HG02884 (cell line): ENCODE measurements at regions not wholly inside any gene's neighbourhood (a gene's known extent, or its start where the extent isn't known, plus 50 kb on each side); places are given as distances from the start of the nearest gene placed in this dataset.
A peak's percentile ranks its signal among the peaks of the same experiment; 100 is the strongest.
"Not testable (repeated sequence)": the region's sequence is repeated elsewhere in the genome, so short reads cannot be mapped to it uniquely, and the experiment has no call there.

Experiments
- ATAC-seq: cut with Tn5 transposase; IDR thresholded peaks from one replicate; pipeline ENCODE4 v1.9.1; 2021; ENCODE audit warnings: mild to moderate bottlenecking, moderate library complexity; ENCODE audit not compliant: unreplicated experiment

DNA sequence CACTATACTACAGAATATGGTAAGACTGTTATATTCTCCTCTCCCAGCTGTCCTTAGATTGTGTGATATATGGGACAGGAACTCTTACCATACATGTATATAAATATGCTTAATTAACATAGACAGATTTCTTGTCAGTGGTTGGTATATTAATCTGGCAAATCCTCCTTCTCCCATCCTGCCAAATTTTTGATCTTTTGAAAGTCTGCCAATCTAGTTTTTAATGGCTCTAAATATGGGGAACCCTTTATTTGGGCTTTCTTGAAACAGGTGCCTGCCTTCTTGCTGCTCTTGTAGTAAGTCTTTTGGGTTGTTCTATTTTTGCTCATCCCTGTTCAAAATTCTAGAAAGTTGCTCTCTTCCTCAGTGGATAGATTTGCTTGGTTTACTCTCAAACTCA lies 63.5 kb downstream of the SPATA31D1 start:
- no peak for ATAC-seq

DNA sequence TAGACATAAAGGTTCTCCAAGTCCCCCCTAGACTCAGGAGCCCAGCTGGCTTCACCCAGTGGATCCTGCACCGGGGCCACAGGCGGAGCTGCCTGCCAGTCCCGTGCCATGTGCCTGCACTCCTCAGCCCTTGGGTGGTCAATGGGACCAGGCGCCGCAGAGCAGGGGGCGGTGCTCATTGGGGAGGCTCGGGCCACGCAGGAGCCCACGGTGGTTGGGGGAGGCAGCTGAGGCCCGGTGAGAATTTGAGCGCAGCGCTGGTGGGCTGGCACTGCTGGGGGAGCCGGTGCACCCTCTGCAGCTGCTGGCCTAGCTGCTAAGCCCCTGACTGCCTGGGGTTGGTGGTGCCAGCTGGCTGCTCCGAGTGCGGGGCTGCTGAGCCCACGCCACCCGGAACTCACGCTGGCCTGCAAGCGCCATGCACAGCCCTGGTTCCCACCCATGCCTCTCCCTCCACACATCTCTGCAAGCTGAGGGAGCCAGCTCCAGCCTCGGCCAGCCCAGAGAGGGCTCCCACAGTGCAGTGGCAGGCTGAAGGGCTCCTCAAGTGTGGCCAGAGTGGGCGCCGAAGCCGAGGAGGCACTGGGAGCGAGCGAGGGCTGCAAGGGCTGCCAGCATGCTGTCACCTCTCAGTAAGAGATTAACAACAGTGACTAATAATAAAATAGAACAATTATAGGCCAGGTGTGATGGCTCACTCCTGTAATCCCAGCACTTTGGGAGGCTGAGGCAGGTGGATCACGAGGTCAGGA lies 65.9 kb downstream of the SPATA31D1 start:
- ATAC-seq = no peak

DNA sequence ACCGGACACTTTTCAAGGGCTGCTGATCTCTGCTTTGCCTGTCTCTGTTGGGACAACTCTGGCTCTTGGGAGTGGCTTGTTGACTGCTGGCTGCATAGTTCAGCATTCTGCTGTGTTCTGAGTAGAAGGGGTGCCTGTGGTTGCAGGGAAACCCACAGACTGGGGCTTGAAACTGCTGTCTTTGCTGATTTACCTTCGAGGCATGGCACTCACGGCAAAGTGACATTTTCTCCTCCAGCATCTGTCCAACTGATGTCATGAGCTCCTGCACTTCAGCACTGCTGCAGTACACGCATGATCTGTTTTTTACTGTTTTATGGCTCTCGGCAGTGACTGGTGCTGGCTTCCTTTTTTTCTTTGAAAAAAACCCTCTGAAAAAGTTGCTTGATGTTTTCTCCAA lies 69.2 kb downstream of the SPATA31D1 start:
- no peak for ATAC-seq

DNA sequence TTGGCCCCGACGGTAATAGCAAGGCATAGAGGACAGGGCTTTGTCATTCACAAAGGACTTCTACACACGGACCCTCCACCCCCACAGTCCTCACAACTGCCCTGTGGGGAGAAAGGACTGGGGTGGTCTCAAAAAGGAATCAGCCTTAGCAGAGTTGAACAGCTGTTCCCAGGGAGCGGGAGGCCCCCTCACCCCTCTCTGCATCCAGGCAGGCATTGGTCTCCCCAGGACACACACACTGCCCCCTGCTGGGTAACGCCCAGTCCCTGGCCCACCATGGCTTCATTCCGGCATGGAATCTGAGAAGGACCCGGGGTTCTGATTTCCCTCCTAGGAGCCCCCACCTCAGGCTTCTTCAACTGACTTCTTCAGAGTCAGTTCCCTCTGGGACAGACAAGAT lies 73.2 kb downstream of the SPATA31D1 start:
- ATAC-seq = not testable (repeated sequence)

DNA sequence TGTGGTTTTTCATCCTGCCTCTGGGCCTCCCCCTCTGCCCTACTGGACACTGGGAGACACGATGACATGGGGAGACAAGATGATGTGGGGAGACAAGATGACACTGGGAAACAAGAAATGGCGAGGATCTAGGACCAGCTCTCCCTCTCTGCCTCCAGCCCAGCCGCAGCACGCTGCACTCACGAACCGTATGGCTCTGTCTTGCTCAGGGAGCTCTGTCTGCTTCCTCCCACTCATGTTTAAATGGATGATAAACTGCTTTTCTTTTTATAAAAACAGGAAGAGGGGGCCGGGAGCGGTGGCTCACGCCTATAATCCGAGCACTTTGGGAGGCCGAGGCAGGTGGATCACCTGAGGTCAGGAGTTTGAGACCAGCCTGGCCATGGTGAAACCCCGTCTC lies 73.7 kb downstream of the SPATA31D1 start:
- no peak for ATAC-seq

DNA sequence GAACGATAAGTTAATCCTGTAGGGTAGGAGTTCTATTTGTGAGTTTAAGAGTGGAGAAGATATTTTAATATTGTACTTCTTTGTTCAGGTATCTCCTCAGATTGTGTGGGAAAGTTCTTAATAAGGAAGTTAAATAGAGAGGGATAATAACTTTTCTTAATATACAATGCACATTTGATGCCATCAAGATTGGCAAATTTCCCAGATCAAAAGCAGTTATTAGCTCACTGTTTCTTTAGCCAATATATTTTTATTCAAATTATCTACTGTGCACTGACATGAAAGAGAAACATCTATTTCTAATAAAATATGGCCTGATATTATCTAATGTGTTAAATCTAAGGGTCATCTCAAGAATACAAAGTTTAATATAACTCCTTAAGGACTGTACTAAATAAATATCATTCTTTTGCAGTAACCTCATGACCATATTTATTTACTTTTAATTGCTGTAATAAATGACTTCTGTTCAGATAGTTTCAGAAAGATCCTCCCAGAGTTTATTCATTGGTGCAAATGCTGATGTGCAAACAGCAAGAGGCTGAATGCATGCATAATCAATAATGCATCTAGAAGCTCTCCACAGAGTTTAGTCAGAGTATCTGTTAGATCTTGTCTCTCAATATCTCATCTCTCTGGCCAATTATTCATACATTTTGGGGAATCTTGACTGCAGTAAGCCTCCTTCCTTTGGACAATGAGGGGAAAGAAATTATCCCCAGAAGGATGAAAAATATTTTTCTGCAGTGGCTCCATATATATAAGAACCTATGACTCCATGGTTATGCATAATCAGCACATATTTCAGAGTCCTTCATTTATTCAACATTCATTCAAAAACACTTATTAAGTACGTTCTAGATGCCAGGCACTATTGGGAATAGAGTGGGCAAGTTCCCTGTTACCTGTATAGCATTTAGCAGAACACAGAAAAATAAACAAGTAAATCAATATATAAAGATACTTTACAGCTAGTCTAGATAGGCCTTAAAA lies 85.3 kb downstream of the SPATA31D1 start:
- no peak for ATAC-seq

DNA sequence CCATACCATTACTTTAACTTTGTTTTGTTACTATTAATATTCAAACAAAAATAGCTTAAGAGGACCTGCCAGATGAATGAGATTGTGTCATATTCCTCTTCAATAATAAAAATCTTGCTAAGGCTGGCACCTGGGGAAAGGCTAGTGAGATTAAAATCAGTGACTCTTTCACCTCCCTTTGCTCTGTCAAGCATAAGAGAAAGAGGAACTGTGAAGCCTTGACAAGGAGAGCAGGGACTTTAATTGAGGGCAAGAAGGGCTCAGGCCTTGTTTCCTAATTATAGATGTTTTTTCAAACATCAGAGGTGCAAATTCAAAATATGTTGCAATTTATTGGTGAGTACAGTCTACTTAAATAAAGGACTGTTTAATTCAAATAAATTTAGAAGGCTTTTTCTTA lies 91.7 kb downstream of the SPATA31D1 start:
- no peak for ATAC-seq

DNA sequence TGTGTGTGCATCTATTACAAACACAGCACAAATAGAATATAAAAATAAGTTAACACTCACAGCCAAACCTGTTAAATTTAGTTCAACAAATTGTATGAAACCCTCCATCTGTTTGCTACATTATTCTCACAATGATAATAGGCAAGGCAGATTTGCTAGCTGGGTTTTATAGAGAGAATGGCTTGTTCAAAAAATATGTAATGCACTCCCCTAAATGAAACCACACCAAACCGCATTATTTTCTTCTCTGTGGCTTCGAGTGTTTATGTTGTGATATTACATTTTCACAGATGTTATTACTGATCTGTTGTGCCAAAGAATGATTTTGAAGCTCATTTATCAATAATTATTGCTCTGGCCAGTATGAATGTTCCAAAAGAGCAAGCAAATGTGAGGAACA lies 92.9 kb downstream of the SPATA31D1 start:
- no peak for ATAC-seq

DNA sequence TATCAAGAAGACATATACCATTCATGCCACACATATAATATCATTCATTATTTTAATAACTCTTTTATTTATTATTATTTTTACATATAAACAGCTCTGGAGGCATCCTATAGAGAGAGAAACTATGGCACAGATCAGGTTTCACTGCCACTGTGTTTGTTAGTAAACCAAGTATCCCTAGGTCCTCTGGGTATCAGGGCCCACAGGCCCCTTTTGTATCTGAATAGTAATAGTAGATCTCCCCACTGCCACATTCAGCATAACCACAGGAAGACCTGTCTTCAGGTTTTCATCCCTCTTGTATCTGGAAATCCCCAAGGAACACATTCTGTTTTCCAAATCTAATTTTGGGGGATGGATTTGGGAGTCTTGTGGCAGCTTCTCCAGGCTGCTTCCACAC lies 94.0 kb downstream of the SPATA31D1 start:
- ATAC-seq = no peak

DNA sequence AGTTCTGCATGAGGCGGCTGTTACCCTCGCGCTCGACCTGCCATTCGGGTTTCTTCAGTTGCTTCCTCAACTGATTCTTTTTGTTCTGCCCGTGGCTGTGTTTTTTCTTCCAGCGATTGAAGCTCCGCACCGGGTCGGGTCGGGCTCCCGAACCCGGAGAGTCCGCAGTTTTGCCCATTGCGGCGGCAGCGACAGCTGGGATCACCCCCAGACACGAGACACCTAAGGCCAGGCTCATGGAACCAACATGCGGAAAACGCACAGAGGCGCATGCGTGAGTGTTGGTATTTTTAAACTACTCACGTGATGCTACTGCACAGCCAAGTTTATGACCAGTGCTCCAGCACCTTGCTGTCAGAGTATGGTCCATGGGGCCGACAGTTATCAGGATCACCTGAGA lies 100.0 kb downstream of the SPATA31D1 start:
- no peak for ATAC-seq

DNA sequence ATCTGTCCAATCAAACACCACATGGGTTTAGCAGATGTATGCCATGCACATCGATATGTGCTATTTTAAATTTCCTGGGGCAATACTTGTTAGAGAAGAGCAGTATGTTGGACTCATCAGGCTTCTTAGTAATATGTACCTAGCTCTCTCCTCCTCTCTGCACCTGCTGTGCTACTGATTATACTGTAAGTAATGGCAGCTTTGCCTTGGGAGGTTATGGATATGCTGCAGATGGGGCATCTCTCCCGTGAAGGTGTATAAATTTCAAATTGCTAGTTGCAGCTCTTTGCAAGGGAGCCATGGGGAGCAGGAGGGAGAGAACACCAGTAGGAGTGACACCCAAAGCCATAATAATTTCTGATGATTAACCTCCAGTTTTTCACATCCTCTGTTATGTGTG lies 101.5 kb downstream of the SPATA31D1 start:
- ATAC-seq = no peak

DNA sequence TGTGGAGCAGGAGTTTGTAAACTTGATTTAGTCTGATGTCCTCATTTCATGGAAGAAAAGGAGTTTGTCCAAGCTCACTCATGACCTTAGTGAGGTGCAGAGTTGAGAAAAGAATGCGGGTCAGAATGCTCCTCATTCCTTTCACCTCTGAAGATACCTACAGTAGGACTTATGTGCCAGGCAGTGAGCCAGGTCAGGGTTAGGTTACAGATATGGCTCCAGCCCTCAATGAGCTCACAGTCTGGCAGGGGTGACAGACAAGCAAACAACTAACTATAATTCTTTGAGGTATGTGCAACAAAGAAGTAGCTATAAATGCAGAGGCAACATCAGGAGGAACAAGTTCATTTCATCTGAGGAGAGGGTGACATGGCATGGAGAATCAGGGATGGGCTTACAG lies 102.5 kb downstream of the SPATA31D1 start:
- ATAC-seq = no peak

DNA sequence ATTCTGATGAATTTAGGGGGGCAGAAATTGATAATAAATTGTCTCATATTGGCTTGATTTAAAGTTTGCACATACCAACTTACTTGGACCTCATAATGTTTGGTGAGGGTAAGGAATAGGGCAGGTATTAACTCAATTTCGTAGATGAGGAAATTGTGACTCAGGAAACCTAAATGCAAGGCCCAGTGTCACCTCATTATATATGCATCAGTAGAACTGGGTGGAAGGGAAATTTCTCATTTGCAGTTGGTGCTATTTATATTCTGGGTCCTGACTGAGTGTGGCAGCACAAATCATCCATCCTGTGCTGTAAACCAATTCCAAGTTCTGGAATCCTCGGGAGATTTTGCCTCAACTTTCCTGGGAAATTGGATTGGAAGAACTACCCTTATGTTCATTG lies 103.0 kb downstream of the SPATA31D1 start:
- peak; percentile 91 for ATAC-seq

DNA sequence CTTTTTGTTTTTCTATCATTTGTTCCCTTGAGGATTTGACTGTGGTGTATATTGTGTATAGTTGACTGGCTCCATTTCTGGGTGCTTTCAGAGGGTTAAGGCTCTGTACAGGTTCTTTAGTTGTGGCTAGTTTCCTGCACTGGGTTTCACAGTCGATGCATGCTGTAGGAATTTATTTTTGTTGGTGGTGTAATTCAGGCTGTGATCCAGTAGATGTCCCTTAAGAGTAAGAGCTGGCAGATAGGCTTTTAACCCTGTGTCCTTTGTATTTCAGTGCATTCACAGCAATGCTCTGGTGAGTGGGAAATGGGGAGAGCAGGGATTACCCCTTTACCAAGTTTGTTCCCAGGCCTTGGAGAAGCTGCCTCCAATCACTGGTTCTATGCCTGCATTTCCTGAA lies 112.9 kb downstream of the SPATA31D1 start:
- ATAC-seq = no peak

DNA sequence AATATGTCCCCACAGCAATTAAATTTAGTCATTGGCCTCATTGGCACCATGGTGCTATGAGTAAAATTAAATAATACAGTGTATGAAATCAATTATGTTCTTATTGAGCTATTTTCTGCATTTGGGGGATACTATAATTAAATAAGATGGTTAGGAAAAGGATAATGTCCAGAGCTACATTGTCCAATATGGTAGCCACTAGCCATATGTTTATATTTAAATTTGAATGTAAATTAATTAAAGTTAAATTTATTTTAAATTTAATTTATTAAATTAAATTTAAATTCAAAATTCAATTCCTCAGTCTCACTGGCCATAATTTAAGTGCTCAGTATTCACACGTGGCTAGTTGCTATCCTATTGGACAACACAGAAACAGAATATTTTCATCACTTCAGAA lies 115.7 kb downstream of the SPATA31D1 start:
- no peak for ATAC-seq

DNA sequence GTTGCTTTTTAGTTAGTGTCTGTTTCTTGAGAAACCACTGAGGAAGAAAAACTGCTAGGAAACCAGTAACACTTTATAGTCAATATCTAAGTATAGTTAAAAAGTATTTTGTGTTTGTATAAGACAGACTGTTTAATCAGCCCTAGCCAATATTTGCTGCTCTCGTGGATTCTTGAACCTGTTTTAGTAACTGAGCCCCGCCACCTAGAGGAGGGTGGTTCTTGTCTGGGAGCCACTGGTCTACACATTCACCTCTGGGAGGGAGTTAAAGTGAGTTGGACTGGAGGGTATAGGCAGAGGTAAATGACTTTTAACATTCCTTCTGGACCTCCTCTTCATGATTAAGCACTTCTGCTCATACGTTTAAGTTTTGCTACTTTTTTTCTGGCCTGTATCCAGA lies 117.2 kb downstream of the SPATA31D1 start:
- no peak for ATAC-seq

DNA sequence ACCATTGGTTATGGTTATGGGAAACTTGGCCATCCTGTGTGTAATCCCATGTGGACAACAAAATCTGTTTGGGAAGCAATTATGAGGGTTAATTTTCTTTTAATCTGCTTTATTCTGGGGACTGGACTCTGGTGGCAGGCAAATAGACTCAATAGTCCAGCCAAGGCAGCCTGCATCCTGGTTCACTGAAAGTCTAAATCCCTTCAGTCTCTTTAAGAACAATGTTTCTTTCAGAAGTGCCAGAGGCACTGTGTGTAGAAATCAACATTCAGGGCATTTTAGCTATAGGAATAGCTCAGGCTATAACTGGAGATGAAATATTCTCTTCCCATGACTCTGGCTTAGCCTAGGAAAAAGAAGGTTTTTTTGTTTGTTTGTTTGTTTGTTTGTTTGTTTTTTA lies 118.0 kb downstream of the SPATA31D1 start:
- no peak for ATAC-seq

DNA sequence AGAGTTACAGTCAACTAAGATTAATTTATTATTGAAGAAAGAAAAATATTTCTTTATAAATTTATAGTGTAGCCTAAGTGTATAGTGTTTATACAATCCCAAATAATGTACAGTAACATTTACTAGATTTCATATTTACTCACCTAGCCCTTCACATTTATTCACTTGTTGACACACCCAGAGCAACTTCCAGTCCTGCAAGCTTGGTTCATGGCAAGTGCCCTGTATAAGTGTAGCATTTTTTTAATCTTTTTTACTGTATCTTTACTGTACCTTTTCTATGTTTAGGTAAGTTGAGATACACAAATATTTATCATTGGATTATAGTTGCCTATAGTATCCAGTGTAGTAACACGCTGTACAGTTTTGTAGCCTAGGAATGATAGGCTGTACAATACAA lies 119.9 kb downstream of the SPATA31D1 start:
- no peak for ATAC-seq

DNA sequence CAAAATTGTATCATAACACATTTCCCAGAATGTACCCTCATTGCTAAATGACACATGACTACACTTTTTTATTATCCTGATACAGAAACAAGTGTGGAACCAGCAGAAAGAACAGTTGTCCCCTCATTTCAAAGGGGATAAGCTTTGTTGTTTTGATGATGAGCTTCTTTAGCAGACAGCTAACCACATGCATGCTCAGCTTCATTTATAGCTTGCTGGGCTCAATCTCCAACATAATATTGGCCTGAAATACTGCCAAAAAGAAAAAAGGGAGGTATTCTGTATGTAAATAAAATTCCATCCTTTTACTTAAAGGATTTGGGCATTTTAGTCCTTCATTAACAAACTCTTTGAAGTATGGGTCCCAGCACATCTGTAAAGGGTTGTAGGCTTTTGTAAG lies 120.4 kb downstream of the SPATA31D1 start:
- ATAC-seq = no peak

DNA sequence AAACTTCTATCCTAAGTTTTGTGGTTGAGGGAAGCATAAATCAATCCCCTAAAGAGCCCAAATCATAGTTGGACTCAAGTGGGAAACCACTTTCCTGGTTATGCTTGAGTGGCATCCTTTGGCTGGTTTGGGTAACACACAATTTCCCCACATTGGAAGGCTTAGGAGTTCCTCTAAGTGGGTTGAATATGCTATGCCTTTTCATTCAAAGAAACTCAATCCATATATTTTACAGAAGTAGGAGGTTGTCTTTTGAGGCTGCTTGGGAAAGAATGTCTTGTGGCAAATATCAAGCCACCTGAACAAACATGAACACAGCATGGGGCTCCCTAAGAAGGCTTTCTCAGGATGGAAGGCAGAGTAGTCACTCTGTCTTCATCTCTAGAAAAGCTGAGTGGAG lies 121.1 kb downstream of the SPATA31D1 start:
- ATAC-seq = no peak

DNA sequence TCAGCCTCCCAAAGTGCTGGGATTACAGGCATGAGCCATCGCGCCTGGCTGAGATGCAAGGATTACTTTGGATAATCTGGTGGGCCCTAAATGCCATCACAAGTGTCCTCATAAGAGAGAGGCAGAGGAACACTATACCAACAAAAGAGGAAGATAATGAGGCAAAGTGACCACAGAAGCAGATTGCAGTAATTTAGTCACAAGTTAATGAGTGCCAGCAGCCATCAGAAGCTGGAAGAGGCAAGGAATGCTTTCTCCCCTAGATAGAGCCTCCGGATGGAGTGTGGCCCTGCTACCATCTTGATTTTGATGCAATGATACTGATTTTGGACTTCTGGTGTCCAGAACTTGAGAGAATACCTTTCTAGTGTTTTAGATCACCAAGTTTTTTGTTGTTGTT lies 122.3 kb downstream of the SPATA31D1 start:
- no peak for ATAC-seq

DNA sequence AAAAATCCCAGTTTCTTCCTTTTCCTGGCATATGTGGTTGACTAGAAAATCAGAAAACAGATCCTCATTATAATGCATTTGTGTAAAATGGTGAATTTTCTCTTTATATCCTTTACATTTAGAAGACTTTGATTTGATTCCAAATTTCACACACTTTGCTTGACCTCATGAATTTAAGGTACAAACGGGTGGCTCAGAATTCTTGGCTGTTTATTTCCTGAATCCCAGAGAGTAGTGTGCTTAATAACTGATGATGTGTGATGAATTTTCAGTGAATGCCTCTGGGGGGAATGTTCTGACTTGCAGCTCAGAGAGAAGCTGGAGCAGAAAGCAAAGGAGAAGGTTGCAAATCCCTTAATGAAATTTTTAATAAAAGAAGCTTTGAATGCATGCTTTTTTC lies 126.8 kb downstream of the SPATA31D1 start:
- ATAC-seq = no peak
